Fibroblast of mammary gland (primary cell): ENCODE measurements at regions not wholly inside any gene's neighbourhood (a gene's known extent, or its start where the extent isn't known, plus 50 kb on each side); places are given as distances from the start of the nearest gene placed in this dataset.

Experiments
- DNase-seq: peaks from one replicate; pipeline ENCODE4 v3.0.0-alpha.2; 2010; ENCODE audit warnings: low read depth
- H3K4me3 ChIP-seq: 2 replicates; pipeline ENCODE4 v1.5.1; 2011; ENCODE audit warnings: low read depth, mild to moderate bottlenecking, low read length, moderate library complexity; ENCODE audit not compliant: control insufficient read depth
- TF ChIP-seq, protein P1 (sequence below): conservative IDR thresholded peaks from 2 replicates; pipeline ENCODE4 v1.5.1; 2011; ENCODE audit warnings: low read depth, low read length, inconsistent platforms; ENCODE audit not compliant: control insufficient read depth, insufficient read depth

- no peak for DNase-seq
- no peak overlapping the region for H3K4me3 ChIP-seq
- TF ChIP-seq, protein P1, sequence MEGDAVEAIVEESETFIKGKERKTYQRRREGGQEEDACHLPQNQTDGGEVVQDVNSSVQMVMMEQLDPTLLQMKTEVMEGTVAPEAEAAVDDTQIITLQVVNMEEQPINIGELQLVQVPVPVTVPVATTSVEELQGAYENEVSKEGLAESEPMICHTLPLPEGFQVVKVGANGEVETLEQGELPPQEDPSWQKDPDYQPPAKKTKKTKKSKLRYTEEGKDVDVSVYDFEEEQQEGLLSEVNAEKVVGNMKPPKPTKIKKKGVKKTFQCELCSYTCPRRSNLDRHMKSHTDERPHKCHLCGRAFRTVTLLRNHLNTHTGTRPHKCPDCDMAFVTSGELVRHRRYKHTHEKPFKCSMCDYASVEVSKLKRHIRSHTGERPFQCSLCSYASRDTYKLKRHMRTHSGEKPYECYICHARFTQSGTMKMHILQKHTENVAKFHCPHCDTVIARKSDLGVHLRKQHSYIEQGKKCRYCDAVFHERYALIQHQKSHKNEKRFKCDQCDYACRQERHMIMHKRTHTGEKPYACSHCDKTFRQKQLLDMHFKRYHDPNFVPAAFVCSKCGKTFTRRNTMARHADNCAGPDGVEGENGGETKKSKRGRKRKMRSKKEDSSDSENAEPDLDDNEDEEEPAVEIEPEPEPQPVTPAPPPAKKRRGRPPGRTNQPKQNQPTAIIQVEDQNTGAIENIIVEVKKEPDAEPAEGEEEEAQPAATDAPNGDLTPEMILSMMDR: no peak
These were observed 58.7 kb upstream of the PFKP start for GRCh38 chr10:3008518-3009195.

DNA sequence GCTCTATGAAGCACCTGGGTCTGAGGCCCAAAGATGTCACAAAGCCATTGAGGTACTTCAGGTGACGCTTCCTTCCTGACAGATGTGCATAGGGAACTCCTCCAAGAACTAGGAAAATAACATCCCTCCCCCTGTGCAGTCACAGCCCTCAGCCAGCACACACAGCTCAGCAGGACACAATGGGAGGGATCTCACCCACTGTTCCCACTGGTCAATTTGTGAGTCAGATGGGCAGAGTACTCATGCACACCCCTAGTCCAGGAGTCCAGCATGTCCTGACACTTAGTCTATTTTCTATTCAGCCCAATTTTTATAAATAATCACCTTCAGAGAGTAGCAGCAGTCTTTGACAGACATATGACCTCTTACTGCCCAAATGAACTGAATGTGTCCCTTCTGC, 60.7 kb upstream of the PFKP start:
- H3K4me3 ChIP-seq: no peak overlapping the region
- peak; percentile 9 for DNase-seq
- TF ChIP-seq, protein P1: no peak

DNA sequence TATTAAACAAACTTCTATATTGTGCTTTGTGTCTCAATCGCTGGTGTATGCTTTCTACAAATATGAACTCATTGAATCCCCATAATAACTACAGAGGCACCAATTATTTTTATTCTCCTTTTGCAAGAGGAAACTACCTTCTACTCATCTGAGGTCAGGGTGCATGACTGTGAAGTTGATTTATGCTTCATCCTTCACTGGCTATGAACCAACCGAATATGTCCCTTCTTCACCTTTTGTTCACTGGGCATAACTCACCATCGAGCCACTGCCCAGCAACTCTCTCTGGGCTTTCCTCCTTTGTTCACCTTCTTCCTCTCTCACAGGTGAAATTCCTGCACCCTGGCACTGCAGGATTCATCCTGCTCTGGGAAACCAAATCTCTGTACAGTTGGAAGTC, 61.3 kb upstream of the PFKP start:
- H3K4me3 ChIP-seq: no peak overlapping the region
- TF ChIP-seq, protein P1: no peak
- DNase-seq: no peak

GRCh38 chr10:3002304-3002703, 65.0 kb upstream of the PFKP start:
- TF ChIP-seq, protein P1: no peak
- H3K4me3 ChIP-seq: no peak overlapping the region
- DNase-seq: no peak

DNA sequence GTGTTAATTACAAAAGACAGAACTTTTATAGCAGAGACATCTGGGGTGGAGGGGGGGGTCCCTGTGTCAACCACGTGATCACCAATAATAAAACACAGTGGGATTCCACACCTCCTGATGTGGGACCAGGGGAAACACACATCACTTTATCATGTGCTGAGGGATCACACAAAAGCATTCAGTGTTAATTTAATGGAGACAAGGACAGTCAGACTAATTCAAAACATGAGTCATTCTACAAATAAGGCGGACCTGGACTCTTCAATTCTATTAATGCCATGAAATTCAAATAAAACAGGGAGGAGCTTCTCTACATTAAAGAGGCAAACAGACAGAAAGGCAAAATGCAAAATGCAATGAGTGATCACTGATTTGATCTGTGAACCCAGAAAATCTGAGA, 67.3 kb upstream of the PFKP start:
- TF ChIP-seq, protein P1: no peak

DNA sequence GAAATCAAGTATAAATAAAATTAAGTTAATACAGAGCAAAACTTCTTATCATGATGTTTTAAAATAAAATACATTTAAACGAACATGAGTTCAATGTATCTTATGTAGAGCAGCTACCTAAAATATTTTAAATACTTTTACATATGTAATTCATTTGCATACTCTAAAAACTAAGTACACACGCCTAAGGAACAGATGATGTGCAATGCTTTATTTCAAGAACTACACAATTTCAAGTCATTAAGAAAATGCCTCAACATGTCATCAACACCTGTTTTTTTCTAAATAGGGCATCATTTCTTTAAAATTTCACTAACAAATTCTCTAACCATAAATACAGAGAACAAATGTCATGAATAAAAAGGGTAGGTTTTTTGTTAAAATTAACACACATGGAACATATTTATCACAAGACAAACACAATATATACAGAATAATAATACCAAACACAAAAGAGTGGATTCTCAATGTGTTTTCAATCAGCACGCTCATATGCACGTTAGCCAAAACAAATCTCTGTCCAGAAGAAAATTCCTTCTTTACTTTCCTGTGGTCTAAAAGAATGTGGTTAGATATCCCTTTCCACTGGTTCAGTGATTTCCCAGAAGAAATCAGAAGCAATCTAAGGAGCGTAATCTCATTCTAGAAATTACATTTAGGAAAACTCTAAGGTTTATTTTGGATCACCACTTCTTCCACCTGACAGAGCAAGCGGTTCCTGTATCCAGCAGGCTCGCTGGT, 73.0 kb upstream of the PFKP start:
- TF ChIP-seq, protein P1: no peak
- peak; percentile 52 for DNase-seq
- H3K4me3 ChIP-seq: no peak overlapping the region

More for the DNA sequence above, 67.3 kb upstream of the PFKP start:
- H3K4me3 ChIP-seq: no peak overlapping the region
- DNase-seq: no peak
